HepG2 (cell line): ENCODE measurements at regions not wholly inside any gene's neighbourhood (a gene's known extent, or its start where the extent isn't known, plus 50 kb on each side); places are given as distances from the start of the nearest gene placed in this dataset.

Source experiments
- ATAC-seq: fragments of 200-7000 bp; cut with Tn5 transposase; 3 replicates; pipeline ENCODE4 v1.9.1; 2020; ENCODE audit warnings: mild to moderate bottlenecking, moderate library complexity
- BruUV-seq: library from RNA; stranded (reverse); fragments of 400-500 nt; replicated peaks from 2 replicates; lab custom pipeline; 2021; lab: Mats Ljungman, UMichigan
- CTCF ChIA-PET: fragments of 300-600 bp; formaldehyde crosslinking; extraction: SDS; loops from one replicate; lab custom pipeline; 2021; ENCODE audit warnings: low total read pairs, inconsistent platforms, low intra/inter-chr PET ratio; lab: Yijun Ruan, JAX
- POLR2A ChIA-PET: fragments of 350-600 bp; sonication (Branson Sonifier 250); formaldehyde crosslinking; loops from one replicate; lab custom pipeline; 2020; ENCODE audit warnings: antibody characterized with exemption, inconsistent platforms; lab: Yijun Ruan, JAX
- DNase-seq: peaks from one replicate; pipeline ENCODE4 v3.0.0-alpha.2; 2015; ENCODE audit warnings: low spot score
- FAIRE-seq: peaks from 3 replicates; lab custom pipeline; 2011; peaks lifted over from hg19 to GRCh38; lab: Jason Lieb, UNC
- H2AFZ ChIP-seq: one replicate; pipeline ENCODE4 v1.6.1; 2011; ENCODE audit warnings: low read length, inconsistent platforms
- H3K27ac ChIP-seq: fragments of 300-600 bp; 3 replicates; pipeline ENCODE4 v1.8.0; 2011; ENCODE audit warnings: mixed run types, mild to moderate bottlenecking, mixed read lengths, low read length, inconsistent platforms; ENCODE audit not compliant: insufficient read depth; ENCODE audit errors: extremely low read length
- H3K27me3 ChIP-seq, 2 experiments: fragments of 200-600 bp in 1 of 2; 2 replicates in 1 of 2; 3 replicates in 1 of 2; pipeline versions ENCODE4 v1.6.0 to v1.8.0; 2011; ENCODE audit warnings: low read length in 2 of 2, mild to moderate bottlenecking in 2 of 2, moderate library complexity in 2 of 2, inconsistent platforms in 1 of 2; ENCODE audit not compliant: insufficient read depth in 2 of 2, control insufficient read depth in 1 of 2
- H3K36me3 ChIP-seq, 2 experiments: fragments of 200-600 bp in 1 of 2; replicated peaks in 1 of 2; 2 replicates in 1 of 2; 3 replicates in 1 of 2; pipeline versions ENCODE4 v1.5.1 to v1.8.0; 2011; ENCODE audit warnings: low read length in 2 of 2, inconsistent platforms in 1 of 2; ENCODE audit not compliant: insufficient read depth in 2 of 2, control insufficient read depth in 1 of 2
- H3K4me1 ChIP-seq: 2 replicates; pipeline ENCODE4 v1.5.1; 2012; ENCODE audit warnings: low read length, inconsistent platforms; ENCODE audit not compliant: insufficient read depth
- H3K4me2 ChIP-seq: 2 replicates; pipeline ENCODE4 v1.6.0; 2011; ENCODE audit warnings: low read depth, low read length, inconsistent platforms
- H3K4me3 ChIP-seq, 3 experiments: fragments of 200-600 bp in 1 of 3; sonication (generic), shearing (Covaris generic) in 1 of 3; replicated peaks in 1 of 3; 2 replicates each; pipeline ENCODE4 v1.5.1; 2011 to 2016; ENCODE audit warnings: low read length in 3 of 3, inconsistent platforms in 2 of 3, low read depth in 2 of 3, mild to moderate bottlenecking in 2 of 3, control low read depth in 1 of 3, mixed read lengths in 1 of 3; ENCODE audit not compliant: insufficient read depth in 1 of 3
- H3K79me2 ChIP-seq: one replicate; pipeline ENCODE4 v1.6.1; 2011; ENCODE audit warnings: low read length, inconsistent platforms; ENCODE audit not compliant: insufficient read depth
- H3K9ac ChIP-seq: 2 replicates; pipeline ENCODE4 v1.6.0; 2011; ENCODE audit warnings: mild to moderate bottlenecking, low read depth, low read length, inconsistent platforms; ENCODE audit not compliant: insufficient read depth
- H3K9me3 ChIP-seq: 2 replicates; pipeline ENCODE4 v1.5.1; 2012; ENCODE audit warnings: mild to moderate bottlenecking, low read length
- H4K20me1 ChIP-seq: 2 replicates; pipeline ENCODE4 v1.6.0; 2011; ENCODE audit warnings: inconsistent platforms, mild to moderate bottlenecking, low read length, moderate library complexity; ENCODE audit not compliant: insufficient read depth
- ATF3 ChIP-seq: sonication (generic); formaldehyde crosslinking; IDR thresholded peaks from 2 replicates; pipeline ENCODE4 v1.4.0; 2020; ENCODE audit warnings: missing genetic modification reagents
- CC2D1A ChIP-seq: sonication (generic); formaldehyde crosslinking; IDR thresholded peaks from 2 replicates; pipeline ENCODE4 v1.8.1; 2023; ENCODE audit warnings: mild to moderate bottlenecking, missing genetic modification reagents
- CHCHD3 ChIP-seq: sonication (generic); formaldehyde crosslinking; IDR thresholded peaks from 2 replicates; pipeline ENCODE4 v1.8.0; 2022; ENCODE audit warnings: mild to moderate bottlenecking, missing genetic modification reagents, moderate library complexity
- CSRNP1 ChIP-seq: sonication (generic); formaldehyde crosslinking; IDR thresholded peaks from 2 replicates; pipeline ENCODE4 v1.8.1; 2023; ENCODE audit warnings: mild to moderate bottlenecking, missing genetic modification reagents
- GFI1 ChIP-seq: sonication (generic); formaldehyde crosslinking; IDR thresholded peaks from 2 replicates; pipeline ENCODE4 v1.5.0; 2020; ENCODE audit warnings: missing genetic modification reagents, mild to moderate bottlenecking, borderline replicate concordance
- MBD4 ChIP-seq: IDR thresholded peaks from 2 replicates; pipeline ENCODE4 v1.6.1; 2012; ENCODE audit warnings: low read length, inconsistent platforms, borderline replicate concordance
- NPAS2 ChIP-seq: sonication (generic); formaldehyde crosslinking; IDR thresholded peaks from 2 replicates; pipeline ENCODE4 v1.8.0; 2022; ENCODE audit warnings: mild to moderate bottlenecking, missing genetic modification reagents, borderline replicate concordance
- REXO4 ChIP-seq: sonication (generic); formaldehyde crosslinking; IDR thresholded peaks from 2 replicates; pipeline ENCODE4 v1.8.0; 2022; ENCODE audit warnings: missing genetic modification reagents, mild to moderate bottlenecking, borderline replicate concordance
- SIN3A ChIP-seq: IDR thresholded peaks from 2 replicates; pipeline ENCODE4 v1.6.1; 2011; ENCODE audit warnings: low read depth, mild to moderate bottlenecking, control low read depth, low read length, borderline replicate concordance
- STAT6 ChIP-seq: sonication (generic); formaldehyde crosslinking; IDR thresholded peaks from 2 replicates; pipeline ENCODE4 v1.4.0; 2020; ENCODE audit warnings: missing genetic modification reagents, mild to moderate bottlenecking, borderline replicate concordance
- THAP8 ChIP-seq: sonication (generic); formaldehyde crosslinking; IDR thresholded peaks from 2 replicates; pipeline ENCODE4 v1.5.1; 2020; ENCODE audit warnings: missing genetic modification reagents, mild to moderate bottlenecking, borderline replicate concordance
- XBP1 ChIP-seq: sonication (generic); formaldehyde crosslinking; IDR thresholded peaks from 2 replicates; pipeline ENCODE4 v1.5.0; 2020; ENCODE audit warnings: missing genetic modification reagents
- ZBTB46 ChIP-seq: sonication (generic); formaldehyde crosslinking; IDR thresholded peaks from 2 replicates; pipeline ENCODE4 v1.4.0; 2020; ENCODE audit warnings: mild to moderate bottlenecking, missing genetic modification reagents, borderline replicate concordance
- ZC3H13 ChIP-seq: sonication (generic); formaldehyde crosslinking; IDR thresholded peaks from 2 replicates; pipeline ENCODE4 v1.8.1; 2023; ENCODE audit warnings: mild to moderate bottlenecking, missing genetic modification reagents, moderate library complexity
- ZNF776 ChIP-seq: sonication (generic); formaldehyde crosslinking; IDR thresholded peaks from 2 replicates; pipeline ENCODE4 v1.4.0; 2020; ENCODE audit warnings: mild to moderate bottlenecking, missing genetic modification reagents
- ZNF883 ChIP-seq: sonication (generic); formaldehyde crosslinking; IDR thresholded peaks from 2 replicates; pipeline ENCODE4 v1.5.1; 2020; ENCODE audit warnings: mild to moderate bottlenecking, missing genetic modification reagents; ENCODE audit errors: not compliant biosample characterization
- WGBS: methylation state at CpG from one replicate; pipeline ENCODE4 v1.1.6; 2017; ENCODE audit warnings: low lambda C conversion rate; 5-methylcytosine and 5-hydroxymethylcytosine counted together
- in situ Hi-C: cut with HindIII; loops from 2 replicates; pipeline ENCODE4 v1.10.0; 2017; ENCODE audit warnings: low pct_unique_long_range_greater_than_20kb; ENCODE audit not compliant: extremely low pct_ligation_motif_present
- intact Hi-C: fragments of 100-400 bp; cut with micrococcal nuclease; formaldehyde crosslinking; loops from one replicate; pipeline ENCODE4 v1.10.0; 2022; ENCODE audit not compliant: unreplicated experiment
- TF ChIP-seq, protein P1 (sequence below): IDR thresholded peaks from 2 replicates; pipeline ENCODE4 v1.6.1; 2016; ENCODE audit warnings: missing biosample characterization, missing genetic modification reagents, low read depth

- H3K27ac ChIP-seq: no peak overlapping the region
- H3K36me3 ChIP-seq: no peaks in the 10 kb centered on the region
- no peaks in the 10 kb centered on the region for H3K79me2 ChIP-seq
- H3K9me3 ChIP-seq: peaks cover 75% of the 10 kb centered on the region
- BruUV-seq: no TSS peak
- no peak overlapping the region for H3K4me2 ChIP-seq
- ATAC-seq (no peak), DNase-seq (no peak), FAIRE-seq (no peak)
- no peak overlapping the region for H3K4me3 ChIP-seq
- no peak overlapping the region for H3K9ac ChIP-seq
- no peaks in the 10 kb centered on the region for H4K20me1 ChIP-seq
- no peaks in the 10 kb centered on the region for H3K4me1 ChIP-seq
- intact Hi-C loops (no loop called here), in situ Hi-C loops (no loop called here)
- ChIA-PET POLR2A (no interaction called here), CTCF (no interaction called here)
- no peaks in the 10 kb centered on the region for H3K27me3 ChIP-seq
- 0% methylated on average over 1 of the region's 1 CpG for WGBS
- H2AFZ ChIP-seq: no peak overlapping the region
- TF ChIP-seq SIN3A (no peak), STAT6 (CRISPR knock-in tag) (no peak), ATF3 (CRISPR knock-in tag) (no peak), MBD4 (no peak), REXO4 (CRISPR knock-in tag) (no peak), THAP8 (CRISPR knock-in tag) (no peak), CHCHD3 (CRISPR knock-in tag) (no peak), ZBTB46 (CRISPR knock-in tag) (no peak), CC2D1A (no peak), GFI1 (no peak), ZNF883 (CRISPR knock-in tag) (no peak), ZC3H13 (CRISPR knock-in tag) (no peak), CSRNP1 (no peak), NPAS2 (CRISPR knock-in tag) (no peak), XBP1 (CRISPR knock-in tag) (no peak), ZNF776 (CRISPR knock-in tag) (no peak)
- TF ChIP-seq, protein P1, sequence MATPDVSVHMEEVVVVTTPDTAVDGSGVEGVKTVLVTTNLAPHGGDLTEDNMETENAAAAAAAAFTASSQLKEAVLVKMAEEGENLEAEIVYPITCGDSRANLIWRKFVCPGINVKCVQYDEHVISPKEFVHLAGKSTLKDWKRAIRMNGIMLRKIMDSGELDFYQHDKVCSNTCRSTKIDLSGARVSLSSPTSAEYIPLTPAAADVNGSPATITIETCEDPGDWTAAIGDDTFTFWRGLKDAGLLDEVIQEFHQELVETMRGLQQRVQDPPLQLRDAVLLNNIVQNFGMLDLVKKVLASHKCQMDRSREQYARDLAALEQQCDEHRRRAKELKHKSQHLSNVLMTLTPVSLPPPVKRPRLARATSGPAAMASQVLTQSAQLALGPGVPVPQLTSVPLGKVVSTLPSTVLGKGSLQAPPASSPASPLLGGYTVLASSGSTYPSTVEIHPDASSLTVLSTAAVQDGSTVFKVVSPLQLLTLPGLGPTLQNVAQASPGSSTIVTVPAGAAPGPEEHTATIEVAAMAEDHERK (CRISPR knock-in tag): no peak
These were observed 650.5 kb upstream of the SLC10A2 start for GRCh38 chr13:103716718-103717117.
